B cell (primary cell): ENCODE measurements at regions not wholly inside any gene's neighbourhood (a gene's known extent, or its start where the extent isn't known, plus 50 kb on each side); places are given as distances from the start of the nearest gene placed in this dataset.
"Not testable (repeated sequence)": the region's sequence is repeated elsewhere in the genome, so short reads cannot be mapped to it uniquely, and the experiment has no call there.

ENCODE experiments used
- CTCF ChIP-seq: fragments of 200-600 bp; IDR thresholded peaks from one replicate; pipeline ENCODE4 v1.8.0; 2022; ENCODE audit warnings: antibody characterized with exemption, mild to moderate bottlenecking
- EZH2 ChIP-seq: IDR thresholded peaks from 2 replicates; pipeline ENCODE4 v1.6.1; 2012; ENCODE audit warnings: borderline replicate concordance, low read depth, mild to moderate bottlenecking, moderate library complexity, low read length; ENCODE audit not compliant: insufficient read depth, poor library complexity, severe bottlenecking

GRCh38 chr9:66771504-66771903 lies 129.0 kb upstream of the ZNF658 start:
- not testable (repeated sequence) for TF ChIP-seq CTCF, EZH2
